HepG2 (cell line): ENCODE measurements at regions not wholly inside any gene's neighbourhood (a gene's known extent, or its start where the extent isn't known, plus 50 kb on each side); places are given as distances from the start of the nearest gene placed in this dataset.

Experiments
- ATAC-seq: fragments of 200-7000 bp; cut with Tn5 transposase; 3 replicates; pipeline ENCODE4 v1.9.1; 2020; ENCODE audit warnings: mild to moderate bottlenecking, moderate library complexity
- BruUV-seq: library from RNA; stranded (reverse); fragments of 400-500 nt; replicated peaks from 2 replicates; lab custom pipeline; 2021; lab: Mats Ljungman, UMichigan
- CTCF ChIA-PET: fragments of 300-600 bp; formaldehyde crosslinking; extraction: SDS; loops from one replicate; lab custom pipeline; 2021; ENCODE audit warnings: low total read pairs, inconsistent platforms, low intra/inter-chr PET ratio; lab: Yijun Ruan, JAX
- POLR2A ChIA-PET: fragments of 350-600 bp; sonication (Branson Sonifier 250); formaldehyde crosslinking; loops from one replicate; lab custom pipeline; 2020; ENCODE audit warnings: antibody characterized with exemption, inconsistent platforms; lab: Yijun Ruan, JAX
- DNase-seq: peaks from one replicate; pipeline ENCODE4 v3.0.0-alpha.2; 2015; ENCODE audit warnings: low spot score
- FAIRE-seq: peaks from 3 replicates; lab custom pipeline; 2011; peaks lifted over from hg19 to GRCh38; lab: Jason Lieb, UNC
- H2AFZ ChIP-seq: one replicate; pipeline ENCODE4 v1.6.1; 2011; ENCODE audit warnings: low read length, inconsistent platforms
- H3K27ac ChIP-seq: fragments of 300-600 bp; 3 replicates; pipeline ENCODE4 v1.8.0; 2011; ENCODE audit warnings: mixed run types, mild to moderate bottlenecking, mixed read lengths, low read length, inconsistent platforms; ENCODE audit not compliant: insufficient read depth; ENCODE audit errors: extremely low read length
- H3K27me3 ChIP-seq, 2 experiments: fragments of 200-600 bp in 1 of 2; 2 replicates in 1 of 2; 3 replicates in 1 of 2; pipeline versions ENCODE4 v1.6.0 to v1.8.0; 2011; ENCODE audit warnings: low read length in 2 of 2, mild to moderate bottlenecking in 2 of 2, moderate library complexity in 2 of 2, inconsistent platforms in 1 of 2; ENCODE audit not compliant: insufficient read depth in 2 of 2, control insufficient read depth in 1 of 2
- H3K36me3 ChIP-seq, 2 experiments: fragments of 200-600 bp in 1 of 2; replicated peaks in 1 of 2; 2 replicates in 1 of 2; 3 replicates in 1 of 2; pipeline versions ENCODE4 v1.5.1 to v1.8.0; 2011; ENCODE audit warnings: low read length in 2 of 2, inconsistent platforms in 1 of 2; ENCODE audit not compliant: insufficient read depth in 2 of 2, control insufficient read depth in 1 of 2
- H3K4me1 ChIP-seq: 2 replicates; pipeline ENCODE4 v1.5.1; 2012; ENCODE audit warnings: low read length, inconsistent platforms; ENCODE audit not compliant: insufficient read depth
- H3K4me2 ChIP-seq: 2 replicates; pipeline ENCODE4 v1.6.0; 2011; ENCODE audit warnings: low read depth, low read length, inconsistent platforms
- H3K4me3 ChIP-seq, 3 experiments: fragments of 200-600 bp in 1 of 3; sonication (generic), shearing (Covaris generic) in 1 of 3; replicated peaks in 1 of 3; 2 replicates each; pipeline ENCODE4 v1.5.1; 2011 to 2016; ENCODE audit warnings: low read length in 3 of 3, inconsistent platforms in 2 of 3, low read depth in 2 of 3, mild to moderate bottlenecking in 2 of 3, control low read depth in 1 of 3, mixed read lengths in 1 of 3; ENCODE audit not compliant: insufficient read depth in 1 of 3
- H3K79me2 ChIP-seq: one replicate; pipeline ENCODE4 v1.6.1; 2011; ENCODE audit warnings: low read length, inconsistent platforms; ENCODE audit not compliant: insufficient read depth
- H3K9ac ChIP-seq: 2 replicates; pipeline ENCODE4 v1.6.0; 2011; ENCODE audit warnings: mild to moderate bottlenecking, low read depth, low read length, inconsistent platforms; ENCODE audit not compliant: insufficient read depth
- H3K9me3 ChIP-seq: 2 replicates; pipeline ENCODE4 v1.5.1; 2012; ENCODE audit warnings: mild to moderate bottlenecking, low read length
- H4K20me1 ChIP-seq: 2 replicates; pipeline ENCODE4 v1.6.0; 2011; ENCODE audit warnings: inconsistent platforms, mild to moderate bottlenecking, low read length, moderate library complexity; ENCODE audit not compliant: insufficient read depth
- ARID2 ChIP-seq: sonication (generic); formaldehyde crosslinking; IDR thresholded peaks from 2 replicates; pipeline ENCODE4 v1.8.1; 2022; ENCODE audit warnings: mild to moderate bottlenecking, missing genetic modification reagents, borderline replicate concordance
- CERS6 ChIP-seq: sonication (generic); formaldehyde crosslinking; IDR thresholded peaks from 2 replicates; pipeline ENCODE4 v1.5.0; 2020; ENCODE audit warnings: missing genetic modification reagents
- MIXL1 ChIP-seq: IDR thresholded peaks from 2 replicates; pipeline ENCODE4 v1.6.1; 2016
- NBN ChIP-seq: fragments of 450-650 bp; conservative IDR thresholded peaks from 2 replicates; pipeline ENCODE4 v1.6.1; 2017
- NCOA2 ChIP-seq: sonication (generic); formaldehyde crosslinking; IDR thresholded peaks from 2 replicates; pipeline ENCODE4 v1.8.0; 2022; ENCODE audit warnings: inconsistent platforms
- NR2F6 ChIP-seq, 2 experiments: IDR thresholded peaks; 2 replicates each; pipeline ENCODE4 v1.6.1; 2016; ENCODE audit warnings: antibody characterized with exemption in 1 of 2, mild to moderate bottlenecking in 1 of 2
- PHF8 ChIP-seq: sonication (generic); formaldehyde crosslinking; IDR thresholded peaks from 2 replicates; pipeline ENCODE4 v1.5.0; 2020; ENCODE audit warnings: missing genetic modification reagents
- SMARCE1 ChIP-seq: fragments of 450-650 bp; IDR thresholded peaks from 2 replicates; pipeline ENCODE4 v1.6.1; 2017; ENCODE audit warnings: borderline replicate concordance
- SMC3 ChIP-seq: IDR thresholded peaks from 2 replicates; pipeline ENCODE4 v1.6.1; 2011; ENCODE audit warnings: low read length, improper control_type of control experiment
- ZNF256 ChIP-seq: sonication (generic); formaldehyde crosslinking; conservative IDR thresholded peaks from 2 replicates; pipeline ENCODE4 v1.4.0; 2020; ENCODE audit warnings: missing genetic modification reagents
- ZNF282 ChIP-seq: fragments of 450-650 bp; IDR thresholded peaks from 2 replicates; pipeline ENCODE4 v1.6.1; 2018; ENCODE audit not compliant: partially characterized antibody
- ZNF589 ChIP-seq: sonication (generic); formaldehyde crosslinking; conservative IDR thresholded peaks from 2 replicates; pipeline ENCODE4 v1.8.0; 2022; ENCODE audit warnings: mild to moderate bottlenecking, moderate library complexity, missing genetic modification reagents
- ZNF639 ChIP-seq: conservative IDR thresholded peaks from 2 replicates; pipeline ENCODE4 v1.6.1; 2018; ENCODE audit warnings: missing genetic modification reagents
- WGBS: methylation state at CpG from one replicate; pipeline ENCODE4 v1.1.6; 2017; ENCODE audit warnings: low lambda C conversion rate; 5-methylcytosine and 5-hydroxymethylcytosine counted together
- in situ Hi-C: cut with HindIII; loops from 2 replicates; pipeline ENCODE4 v1.10.0; 2017; ENCODE audit warnings: low pct_unique_long_range_greater_than_20kb; ENCODE audit not compliant: extremely low pct_ligation_motif_present
- intact Hi-C: fragments of 100-400 bp; cut with micrococcal nuclease; formaldehyde crosslinking; loops from one replicate; pipeline ENCODE4 v1.10.0; 2022; ENCODE audit not compliant: unreplicated experiment

GRCh38 chr12:65594409-65594808 is 229.9 kb upstream of the HMGA2 start:
- Histone ChIP-seq H3K27me3 (peaks cover 0 to 1% of the 10 kb centered on the region in 2 experiments; a peak in 3 of 5 replicates), H3K4me2 (no peak overlapping the region), H3K4me1 (no peaks in the 10 kb centered on the region), H2AFZ (no peak overlapping the region), H4K20me1 (no peaks in the 10 kb centered on the region), H3K27ac (no peak overlapping the region), H3K9ac (no peak overlapping the region), H3K36me3 (no peaks in the 10 kb centered on the region), H3K9me3 (no peaks in the 10 kb centered on the region), H3K4me3 (no peak overlapping the region), H3K79me2 (no peaks in the 10 kb centered on the region)
- FAIRE-seq (no peak), ATAC-seq (no peak), DNase-seq (no peak)
- CTCF ChIA-PET: no interaction called here
- in situ Hi-C loops: no loop called here
- POLR2A ChIA-PET: no interaction called here
- no TSS peak for BruUV-seq
- TF ChIP-seq SMC3 (no peak), SMARCE1 (no peak), ZNF256 (CRISPR knock-in tag) (no peak), NR2F6 (IDR thresholded peaks at IDR 0.05) (no peak), NR2F6 (CRISPR knock-in tag; IDR thresholded peaks at IDR 0.05) (no peak), MIXL1 (CRISPR knock-in tag) (no peak), ZNF639 (no peak), CERS6 (CRISPR knock-in tag) (no peak), ZNF589 (CRISPR knock-in tag) (no peak), NBN (no peak), PHF8 (CRISPR knock-in tag) (no peak), ARID2 (CRISPR knock-in tag) (no peak), NCOA2 (CRISPR knock-in tag) (no peak), ZNF282 (no peak)
- 12% methylated on average over 5 of the region's 5 CpGs for WGBS
- intact Hi-C loops: no loop called here
